ENCODE measurements at regions not wholly inside any gene's neighbourhood (a gene's known extent, or its start where the extent isn't known, plus 50 kb on each side); places are given as distances from the start of the nearest gene placed in this dataset.

DNA sequence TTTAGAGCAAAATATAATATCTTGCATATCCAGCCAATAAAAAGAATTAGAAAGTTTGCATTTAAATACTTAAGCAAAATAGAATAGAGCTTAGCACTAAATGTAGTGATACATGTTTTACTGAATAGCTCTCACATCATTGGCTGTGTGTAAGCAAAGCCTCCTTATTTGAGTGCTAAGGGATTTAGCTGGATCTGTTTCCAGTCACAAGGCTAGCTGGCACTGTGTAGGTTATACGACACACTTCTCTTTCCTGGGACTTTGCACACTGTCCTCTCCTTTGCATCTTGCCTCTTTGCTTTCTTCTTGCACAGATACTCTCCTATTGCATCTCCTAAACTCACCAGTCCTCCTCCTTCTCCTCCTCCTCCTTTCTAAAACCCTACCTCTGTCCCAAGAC lies 423.8 kb downstream of the KLF5 start:
- no peak for DNase-seq

DNA sequence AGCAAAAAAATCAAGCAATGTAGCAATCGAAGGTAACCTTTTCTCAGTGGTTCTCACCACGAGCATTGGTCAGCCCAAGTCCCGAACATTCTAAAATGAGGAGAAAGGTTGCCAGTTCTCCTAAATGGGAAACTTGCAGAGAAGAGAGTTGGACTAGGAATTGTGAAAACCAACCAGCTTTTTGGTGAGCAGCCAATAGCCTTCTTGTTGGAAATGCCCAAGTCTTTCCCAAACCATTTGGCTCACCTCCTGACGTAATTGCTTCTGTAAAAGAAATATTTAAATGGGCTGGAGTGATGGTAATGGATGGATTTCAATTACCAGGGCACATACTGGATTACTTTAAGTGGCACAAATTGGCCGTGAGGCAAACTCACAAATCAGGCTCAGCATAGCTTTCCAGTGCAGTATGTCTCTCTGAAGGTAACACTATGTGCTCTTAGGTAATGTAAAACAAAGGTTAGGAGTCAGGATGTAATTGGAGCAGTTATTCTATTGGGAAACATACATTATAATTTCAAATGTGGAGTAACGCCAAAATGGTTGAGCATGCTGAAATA lies 423.2 kb downstream of the KLF5 start:
- DNase-seq: no peak

DNA sequence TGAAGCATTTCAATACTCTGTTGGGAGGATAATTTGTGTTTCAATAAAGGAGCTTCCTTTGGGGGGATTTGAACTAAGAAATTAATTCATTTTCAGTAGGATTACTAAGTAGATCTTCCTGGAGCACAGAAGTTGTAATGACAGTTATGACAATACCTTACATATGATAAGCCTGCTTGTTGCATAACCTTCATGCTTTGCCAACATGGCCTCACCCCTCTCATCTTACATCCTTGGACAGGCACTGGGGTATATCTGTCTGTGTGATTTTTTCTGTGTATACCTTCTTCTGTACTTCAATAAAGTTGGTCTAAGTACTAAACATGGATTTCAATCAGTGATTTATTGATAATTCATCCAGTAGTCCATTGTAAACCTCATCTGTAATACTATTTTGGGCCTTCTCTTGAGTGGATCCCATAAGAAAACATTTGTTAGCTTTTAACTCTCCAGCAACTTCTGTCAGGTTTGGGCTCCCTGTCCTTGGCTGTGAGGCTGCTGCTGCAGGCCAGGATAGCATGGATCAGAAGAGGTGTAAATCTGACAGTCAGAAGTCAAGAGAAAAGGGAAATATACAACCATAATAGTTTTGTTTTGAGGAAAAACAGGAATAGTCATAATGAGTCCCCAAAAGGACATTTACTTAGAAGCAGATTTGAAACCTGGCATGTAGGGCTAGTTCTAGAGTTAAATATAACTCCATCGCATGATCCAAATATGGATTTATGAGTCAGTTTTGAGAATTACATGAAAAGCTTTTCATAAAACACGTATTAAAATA lies 422.2 kb downstream of the KLF5 start:
- DNase-seq: no peak

DNA sequence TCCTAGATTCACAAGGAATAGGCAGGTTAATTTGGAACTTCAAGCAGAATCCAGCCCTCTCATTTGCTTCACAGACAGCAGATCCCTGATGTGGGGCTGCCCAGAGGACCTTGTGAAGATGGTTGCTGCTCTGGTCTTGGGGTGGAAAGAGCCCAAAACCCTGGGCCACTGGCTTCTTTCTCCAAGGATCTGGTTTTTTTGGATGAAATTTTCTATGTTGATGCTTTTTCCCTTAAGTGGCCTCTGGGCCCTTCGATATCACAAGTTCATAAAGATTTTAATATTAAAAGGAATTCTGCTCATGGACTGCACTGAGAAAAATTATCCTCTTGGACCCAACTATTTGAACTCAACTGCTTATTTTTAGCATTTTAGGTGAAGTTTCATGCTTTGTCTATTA lies 421.1 kb downstream of the KLF5 start:
- no peak for DNase-seq

DNA sequence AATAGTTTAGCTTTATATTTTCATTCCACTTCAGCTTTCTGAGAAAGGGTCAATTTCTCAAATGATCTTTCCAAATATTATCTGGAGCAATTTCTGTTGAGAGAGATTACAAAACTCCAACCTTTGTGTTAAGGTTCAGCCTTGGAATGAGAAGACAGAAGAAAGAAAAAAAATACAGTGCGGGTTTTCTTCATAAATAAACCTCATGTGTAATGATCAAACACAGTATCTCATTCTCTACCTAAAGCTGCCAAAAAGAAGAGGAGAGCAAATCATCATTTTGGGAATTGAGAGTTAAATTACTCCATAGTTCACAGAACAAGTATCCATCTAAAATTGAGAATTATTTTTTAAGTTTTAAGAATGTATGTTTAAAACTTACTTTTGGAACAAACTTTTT lies 420.5 kb downstream of the KLF5 start:
- DNase-seq: no peak

DNA sequence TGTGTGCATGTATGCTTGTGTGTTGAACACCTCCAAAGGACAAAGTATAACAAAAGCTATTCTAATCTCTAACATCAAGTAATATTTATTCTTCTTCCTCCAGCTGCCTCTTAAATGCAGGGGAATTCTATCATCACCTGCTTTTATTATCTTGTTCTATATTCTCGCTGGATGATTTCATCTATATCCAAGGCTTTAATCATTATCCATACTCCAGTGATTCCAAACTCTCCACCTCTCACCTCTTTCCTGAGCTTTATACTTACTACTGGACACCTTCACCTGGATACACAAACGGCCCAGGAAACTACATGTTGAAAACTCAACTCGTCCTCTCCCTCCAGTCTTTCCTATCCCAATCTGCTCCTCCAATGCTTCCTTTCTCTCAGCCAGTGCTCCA lies 418.6 kb downstream of the KLF5 start:
- no peak for DNase-seq

DNA sequence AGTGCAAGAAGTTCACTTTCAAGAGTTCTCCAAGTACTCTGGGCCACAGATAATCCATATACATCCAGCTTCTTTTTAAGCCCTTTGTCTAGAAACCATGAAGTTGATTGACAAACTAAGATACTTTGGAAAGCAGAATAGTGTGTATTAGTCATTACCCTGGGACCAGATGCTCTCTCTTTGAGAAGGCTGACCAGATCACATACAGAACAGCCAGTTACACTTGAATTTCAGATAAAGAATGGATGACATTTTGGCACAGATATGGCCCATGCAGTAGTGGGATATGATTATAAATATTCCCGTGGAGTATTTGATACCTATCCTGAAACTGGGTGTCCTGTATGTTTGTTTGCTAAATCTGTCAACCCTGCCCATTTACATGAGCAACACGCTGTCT lies 414.2 kb downstream of the KLF5 start:
- no peak for DNase-seq

DNA sequence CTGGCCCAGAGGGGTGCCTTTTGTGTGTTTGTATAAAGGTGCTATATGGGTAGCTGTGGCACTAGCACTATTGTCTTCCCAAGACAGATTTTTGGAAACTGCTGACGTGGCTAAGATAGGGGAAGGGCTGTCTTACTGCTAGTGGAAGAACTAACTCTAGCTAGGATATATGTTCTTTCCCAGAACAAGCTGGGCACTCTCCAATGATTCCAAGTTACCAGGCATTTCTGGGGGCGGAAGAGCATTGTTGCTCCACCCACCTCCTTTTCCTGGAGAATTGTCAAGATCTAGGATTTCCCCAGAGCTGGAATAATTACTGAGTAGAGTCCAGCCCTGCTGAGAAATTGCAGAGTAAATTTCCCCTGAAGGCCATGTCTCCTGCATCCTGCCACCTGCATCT lies 408.3 kb downstream of the KLF5 start:
- DNase-seq: no peak

DNA sequence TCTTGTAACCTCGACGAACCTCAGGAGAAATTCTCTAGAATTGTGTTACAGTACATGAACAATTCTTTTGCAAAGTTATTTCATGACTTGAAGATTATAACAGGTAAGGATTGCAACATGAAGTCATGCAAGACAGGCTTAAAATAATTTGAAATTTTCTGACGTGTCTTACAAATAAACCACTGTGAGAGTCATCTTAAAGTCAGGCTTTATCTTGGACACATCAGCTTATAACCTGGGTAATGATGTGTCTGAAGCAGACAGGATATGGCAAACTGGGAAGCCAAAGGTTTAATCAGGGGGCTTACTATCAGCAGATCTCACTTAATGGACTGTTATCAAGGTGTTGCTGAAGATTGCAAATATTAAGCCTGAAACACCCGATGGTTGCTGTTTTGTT lies 407.8 kb downstream of the KLF5 start:
- no peak for DNase-seq

DNA sequence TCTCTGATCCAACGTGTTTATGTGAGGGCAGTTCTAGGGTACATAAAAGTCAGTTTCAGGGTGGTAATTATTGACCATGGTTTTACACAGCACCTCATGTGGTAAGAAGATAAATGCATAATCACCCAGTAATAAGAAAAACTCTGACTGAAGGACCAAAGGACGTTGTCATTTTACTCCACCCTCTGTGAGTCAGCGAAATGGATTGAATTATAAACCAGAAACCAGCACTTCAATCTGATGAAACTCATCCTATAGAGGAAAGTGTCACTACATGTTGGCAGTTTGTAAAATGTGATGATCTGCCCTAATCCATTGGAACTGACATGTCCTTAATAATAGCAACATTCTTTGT lies 406.8 kb downstream of the KLF5 start:
- DNase-seq: no peak

DNA sequence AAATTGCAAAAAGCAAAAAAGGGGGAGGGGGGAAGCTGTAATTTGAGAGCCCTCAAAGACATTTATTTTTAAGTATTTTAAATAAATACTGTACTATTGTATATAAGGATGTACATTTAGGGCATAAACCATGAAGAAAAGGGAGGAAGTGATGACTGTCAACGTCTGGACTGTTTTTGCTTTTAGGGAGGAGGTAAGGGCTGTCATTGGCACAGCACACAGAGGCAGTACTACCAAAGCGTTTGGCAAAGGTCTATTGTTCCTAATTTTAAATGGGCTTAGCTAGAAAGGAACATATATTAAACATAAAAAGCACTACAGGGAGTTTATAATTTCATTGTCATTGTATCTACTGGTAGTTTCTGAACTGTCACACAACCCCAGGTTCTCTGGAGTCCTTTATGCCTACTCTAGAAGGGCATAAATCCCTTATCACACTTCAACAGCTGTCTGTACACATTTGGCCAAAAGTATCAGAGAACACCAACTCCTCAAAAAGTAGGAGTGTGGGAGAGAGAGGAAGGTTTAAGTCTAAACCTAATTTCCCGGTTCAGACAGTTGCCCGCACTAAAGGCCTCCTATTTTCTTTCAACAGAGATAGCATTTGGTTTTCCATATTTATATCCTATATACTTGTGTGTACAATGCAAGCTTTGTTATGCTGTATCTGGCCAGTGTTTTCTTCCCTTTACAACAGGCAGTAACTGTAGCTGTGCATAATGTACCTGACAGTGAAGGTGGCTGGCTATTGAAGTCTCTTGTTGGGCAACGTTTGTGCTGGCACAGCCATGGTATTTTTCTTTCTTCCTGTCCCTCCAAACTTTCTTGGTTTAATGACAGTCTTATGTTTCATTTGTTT lies 406.2 kb downstream of the KLF5 start:
- no peak for DNase-seq

DNA sequence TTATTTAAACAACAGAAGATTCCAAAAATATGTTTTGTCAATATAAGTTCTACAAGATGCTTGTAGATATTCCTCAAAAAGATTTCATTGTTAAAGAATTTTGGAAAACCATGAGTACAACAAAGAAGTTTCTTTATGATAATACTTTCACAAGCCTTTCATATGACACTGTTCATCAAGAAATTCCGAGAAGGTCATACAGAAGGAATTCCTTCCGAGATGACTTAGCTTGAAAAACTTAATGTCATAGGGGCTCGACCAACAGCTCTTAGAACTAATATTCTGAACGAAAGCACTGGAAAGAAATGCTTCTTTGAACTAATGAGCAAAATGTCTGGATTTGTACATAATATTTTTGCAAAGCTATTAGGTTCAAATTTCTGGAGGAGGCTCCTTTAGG lies 403.4 kb downstream of the KLF5 start:
- no peak for DNase-seq

DNA sequence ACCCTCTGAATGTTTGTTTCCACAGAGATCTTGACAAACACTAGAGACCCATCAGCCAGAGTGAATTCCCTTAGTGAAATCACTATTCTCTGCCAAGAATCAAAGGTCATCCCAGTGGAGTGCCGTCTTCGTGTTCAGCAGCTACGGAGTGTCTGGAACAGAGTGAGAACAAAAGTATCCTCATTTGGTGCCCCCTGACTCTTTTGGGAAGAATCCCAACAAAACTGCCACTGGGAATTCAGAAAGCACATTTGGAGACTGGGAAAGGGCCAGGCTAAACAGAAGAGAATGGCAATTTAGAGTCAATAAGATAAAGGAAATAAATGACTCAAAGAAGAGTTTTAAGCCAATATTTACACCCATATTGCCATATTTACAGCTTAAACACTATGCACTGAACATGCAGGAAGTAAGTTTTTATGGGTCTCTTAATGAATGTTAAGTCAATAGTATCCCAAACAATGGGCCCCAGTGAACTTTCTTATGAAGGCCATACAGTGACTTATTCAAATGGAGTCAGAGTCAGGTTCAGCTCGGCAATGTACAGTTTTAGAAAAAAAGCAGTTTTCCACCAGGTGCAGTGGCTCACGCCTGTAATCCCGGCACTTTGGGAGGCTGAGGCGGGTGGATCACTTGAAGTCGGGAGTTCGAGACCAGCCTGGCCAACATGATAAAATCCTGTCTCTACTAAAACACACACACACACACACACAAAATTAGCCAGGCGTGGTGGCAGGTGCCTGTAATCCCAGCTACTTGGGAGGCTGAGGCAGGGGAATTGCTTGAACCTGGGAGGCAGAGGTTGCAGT lies 392.6 kb downstream of the KLF5 start:
- no peak for DNase-seq

DNA sequence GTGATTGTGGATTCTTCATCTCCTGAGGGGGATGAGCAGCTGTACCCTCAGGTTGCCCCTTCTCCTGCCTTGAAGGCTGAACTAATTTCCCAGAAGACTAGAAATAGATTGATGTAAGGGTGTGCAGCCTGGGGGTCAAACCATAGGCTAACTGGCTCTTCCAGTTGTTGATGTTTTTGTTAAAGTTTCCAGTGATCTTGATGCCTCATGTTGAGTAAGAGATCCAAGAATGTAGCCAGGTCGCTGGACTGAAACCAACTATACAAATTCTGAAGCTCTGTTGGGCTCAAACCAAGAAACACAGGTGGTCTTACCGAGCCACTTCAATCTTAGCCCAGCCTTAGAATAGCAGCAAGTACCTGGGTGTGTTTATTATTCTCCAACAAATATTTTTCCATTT lies 391.8 kb downstream of the KLF5 start:
- no peak for DNase-seq

DNA sequence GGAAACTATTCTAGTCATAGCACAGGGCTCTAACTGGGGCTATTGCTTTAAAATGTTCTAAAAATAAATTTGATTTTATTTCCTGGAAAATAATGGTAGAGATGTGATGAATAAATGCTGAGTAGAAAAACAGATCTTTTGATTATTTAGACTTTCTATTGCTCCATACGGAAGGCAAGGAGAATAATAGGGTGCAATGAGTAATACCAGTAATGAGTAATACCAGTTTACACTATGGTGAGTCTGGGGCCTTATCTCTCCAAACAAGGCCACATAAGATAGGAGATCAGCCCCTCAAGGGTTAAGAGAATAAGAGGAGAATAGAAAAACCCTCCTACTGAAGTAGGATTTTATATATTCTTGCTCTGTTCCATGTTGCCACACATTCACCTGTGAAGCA lies 390.4 kb downstream of the KLF5 start:
- DNase-seq: no peak

DNA sequence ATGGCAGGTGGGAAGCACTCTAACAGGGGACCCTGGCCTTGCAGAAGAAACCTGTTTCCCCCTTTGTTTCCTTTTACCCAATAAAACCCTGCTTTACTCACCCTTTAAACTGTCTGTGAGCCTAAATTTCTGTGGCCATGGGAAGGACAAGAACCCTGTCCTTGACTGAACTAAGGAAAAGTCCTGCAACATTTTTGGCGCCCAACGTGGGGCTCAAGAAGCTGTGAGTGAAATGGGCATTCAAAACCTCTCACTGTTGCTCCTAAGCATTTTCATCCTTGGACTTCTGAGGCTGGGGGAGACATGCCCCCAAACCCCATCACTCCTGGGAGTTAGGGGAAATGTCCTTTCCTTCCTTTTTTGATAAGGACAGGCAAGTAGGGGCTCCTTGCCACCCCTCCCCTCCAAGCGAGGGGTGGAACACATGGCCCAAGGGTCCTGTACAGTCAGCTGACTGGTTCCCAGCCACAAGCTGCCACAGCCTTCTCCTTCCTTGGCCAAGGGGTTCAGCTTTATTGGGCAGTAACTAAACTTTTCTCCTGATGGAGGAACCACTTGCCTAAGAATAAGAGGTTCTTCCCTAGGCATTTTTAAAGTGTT lies 381.6 kb downstream of the KLF5 start:
- DNase-seq: no peak

DNA sequence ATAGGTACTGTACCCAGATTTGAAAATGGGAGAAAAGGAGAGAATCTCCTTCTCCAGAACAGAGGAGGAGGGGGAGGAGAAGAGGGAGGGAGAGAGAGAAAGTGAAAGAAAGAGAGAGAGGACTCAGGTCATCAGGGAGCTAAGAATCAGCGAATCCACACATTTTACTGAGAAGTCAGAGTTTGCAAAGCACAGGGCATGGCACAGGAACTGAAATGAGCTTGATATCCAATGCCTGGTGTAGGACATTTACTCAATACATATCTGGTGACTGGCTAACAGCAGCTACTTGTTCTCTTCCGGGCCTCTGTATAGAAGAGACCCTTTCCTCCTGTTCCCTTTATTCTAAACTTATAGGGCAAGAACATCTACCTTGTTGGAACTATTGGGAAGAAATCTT lies 375.1 kb downstream of the KLF5 start:
- DNase-seq: no peak

DNA sequence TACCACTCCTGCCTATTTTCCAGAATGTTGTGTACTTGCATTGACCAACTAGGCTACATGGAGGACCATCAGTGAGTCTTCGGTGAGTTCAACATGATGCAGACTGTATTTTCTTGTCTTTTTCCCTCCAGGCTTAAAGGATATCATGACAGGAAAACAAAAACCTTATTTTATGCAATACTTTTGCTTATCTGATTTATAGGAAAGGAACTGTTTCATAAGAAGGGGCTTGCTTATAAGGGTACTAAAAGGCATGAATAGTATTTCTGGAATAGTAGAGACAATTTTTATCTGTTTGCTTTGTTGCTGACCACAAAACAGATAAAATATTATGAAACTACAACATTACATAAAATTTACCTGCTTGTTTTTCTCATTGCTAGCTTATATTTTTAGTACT lies 374.7 kb downstream of the KLF5 start:
- DNase-seq: no peak

DNA sequence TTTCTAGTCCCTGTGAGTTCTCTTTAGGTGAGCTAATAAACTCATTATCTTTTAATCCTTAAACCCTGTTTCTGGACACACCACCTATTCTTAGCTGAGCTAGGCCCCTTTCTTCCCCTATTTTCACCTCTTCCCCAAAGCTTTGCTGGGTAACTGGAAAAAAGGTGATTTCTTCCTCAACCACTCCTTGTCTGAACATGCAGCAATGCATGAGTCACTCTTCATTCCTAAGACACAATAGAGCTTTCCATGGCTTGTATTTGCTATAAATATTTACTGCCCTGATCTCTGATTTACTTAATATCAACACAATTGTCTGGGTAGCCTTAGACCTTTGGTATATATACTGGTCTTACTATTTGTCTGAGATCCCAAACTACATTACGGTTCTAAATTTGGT lies 370.9 kb downstream of the KLF5 start:
- no peak for DNase-seq

DNA sequence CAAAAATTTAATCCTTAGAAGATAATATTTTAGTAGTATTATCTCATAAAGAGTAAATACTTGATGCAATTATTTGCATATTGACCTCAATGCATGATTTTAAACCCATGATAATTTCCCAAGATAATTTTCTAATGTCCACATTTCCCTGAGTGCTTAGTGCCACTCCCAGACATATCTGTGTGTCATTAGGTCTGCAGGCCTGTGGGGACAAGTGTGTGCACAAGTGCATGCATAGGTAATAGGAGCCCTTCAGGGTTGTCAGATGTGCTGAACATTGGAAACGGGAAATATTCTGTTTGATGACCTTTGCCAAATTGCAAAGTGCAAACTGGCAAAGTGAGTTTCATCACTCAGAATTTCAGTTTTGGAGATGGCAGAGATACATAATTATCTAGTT lies 369.9 kb downstream of the KLF5 start:
- DNase-seq: no peak

DNA sequence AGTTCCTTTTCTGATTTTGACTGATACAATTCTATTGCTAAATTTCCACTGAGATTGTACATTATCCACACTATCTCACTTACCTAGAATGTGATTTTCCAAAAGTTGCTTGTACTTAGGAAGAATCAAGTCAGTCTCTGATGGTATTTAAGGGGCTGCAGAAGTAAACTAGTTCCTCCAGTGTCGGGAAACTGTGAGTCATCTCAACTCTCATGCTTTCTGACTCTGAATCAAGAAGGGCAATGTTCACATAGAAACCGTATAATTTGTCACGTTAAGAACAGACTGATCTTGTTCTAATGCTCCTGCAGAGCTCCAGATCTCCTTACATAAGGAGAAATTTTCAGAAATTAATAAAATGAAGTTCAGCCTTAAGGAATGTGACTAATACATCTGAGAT lies 369.3 kb downstream of the KLF5 start:
- DNase-seq: no peak

DNA sequence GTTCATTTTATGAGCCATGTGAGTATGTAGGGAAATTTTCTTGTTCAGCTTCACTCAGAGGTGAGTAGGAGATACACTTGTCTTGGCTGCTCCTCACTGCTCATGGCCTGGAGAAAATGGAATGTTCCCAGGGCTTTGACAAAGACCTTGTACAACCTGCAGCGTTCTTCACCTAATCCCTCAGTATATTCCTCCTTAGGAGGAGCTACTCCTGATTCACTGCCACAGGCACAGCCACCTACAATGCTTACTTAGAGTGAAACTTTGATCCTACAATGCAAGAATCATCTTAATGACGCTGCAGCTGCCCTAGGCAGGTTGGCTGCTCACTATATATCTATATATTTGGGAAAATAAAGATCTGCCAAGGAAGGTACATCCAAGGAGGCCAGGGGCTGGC lies 364.2 kb downstream of the KLF5 start:
- no peak for DNase-seq

DNA sequence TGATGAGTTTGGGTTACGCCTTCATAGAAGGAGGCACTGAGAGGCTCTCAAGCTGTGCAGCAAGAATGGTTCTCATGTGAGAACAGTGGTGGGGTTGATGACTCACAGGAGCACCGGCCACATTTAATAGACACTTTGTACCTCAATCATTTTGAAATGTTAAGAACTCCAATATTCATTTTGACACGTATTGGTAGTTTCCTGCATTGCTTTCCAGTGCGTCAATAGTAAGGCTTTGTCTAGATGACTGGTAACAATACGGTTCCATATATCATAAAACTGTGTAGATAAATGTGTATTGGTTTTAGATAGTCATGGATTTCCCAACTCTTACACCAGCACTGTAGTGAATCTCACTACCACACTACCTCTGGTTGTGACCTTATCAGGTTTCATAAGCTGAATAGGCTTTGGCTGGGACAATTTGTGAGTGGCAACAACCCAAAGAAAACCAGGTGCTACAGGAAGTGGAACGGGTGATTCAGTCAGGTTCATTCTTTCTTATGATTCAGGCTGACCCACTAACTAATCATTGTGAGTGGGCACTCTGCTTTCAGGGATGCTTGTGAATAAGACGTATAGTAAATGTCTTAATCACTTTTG lies 362.6 kb downstream of the KLF5 start:
- no peak for DNase-seq
